ENCODE measurements at regions not wholly inside any gene's neighbourhood (a gene's known extent, or its start where the extent isn't known, plus 50 kb on each side); places are given as distances from the start of the nearest gene placed in this dataset.

GRCh38 chr17:63156986-63157385, 191.0 kb downstream of the TANC2 start:
- TF ChIP-seq CTCF (IDR thresholded peaks at IDR 0.05; ENCODE audit: low read length): no peak
- no peak for TF ChIP-seq EZH2 (IDR thresholded peaks at IDR 0.05; ENCODE audit: borderline replicate concordance, low read length)
